K562 (cell line): ENCODE measurements at regions not wholly inside any gene's neighbourhood (a gene's known extent, or its start where the extent isn't known, plus 50 kb on each side); places are given as distances from the start of the nearest gene placed in this dataset.

Experiments
- ATAC-seq: fragments of 200-7000 bp; cut with Tn5 transposase; 3 replicates; pipeline ENCODE4 v1.9.1; 2020; ENCODE audit warnings: moderate library complexity
- BruUV-seq: library from RNA; stranded (reverse); fragments of 400-500 nt; replicated peaks from 2 replicates; lab custom pipeline; 2021; lab: Mats Ljungman, UMichigan
- CTCF ChIA-PET: fragments of 300-600 bp; formaldehyde crosslinking; extraction: SDS; loops from one replicate; lab custom pipeline; 2021; ENCODE audit warnings: low intra/inter-chr PET ratio; lab: Yijun Ruan, JAX
- POLR2A ChIA-PET: fragments of 300-600, 350-650 bp; sonication (Branson Sonifier 250); formaldehyde crosslinking; extraction: SDS; loops from one replicate; lab custom pipeline; 2021; ENCODE audit warnings: antibody characterized with exemption, inconsistent platforms; lab: Yijun Ruan, JAX
- DNase-seq, 4 experiments: peaks; one replicate each; pipeline versions ENCODE4 v3.0.0 to v3.0.0-alpha.2; 2011 to 2018; ENCODE audit warnings: low spot score in 3 of 4, mixed read lengths in 3 of 4; ENCODE audit errors: extremely low read depth in 1 of 4
- FAIRE-seq: peaks from 2 replicates; lab custom pipeline; 2011; peaks lifted over from hg19 to GRCh38; lab: Jason Lieb, UNC
- H2AFZ ChIP-seq: 2 replicates; pipeline ENCODE4 v1.6.0; 2011; ENCODE audit warnings: low read depth, low read length, control low read depth, inconsistent platforms
- H3K27ac ChIP-seq: fragments of 200-600 bp; 3 replicates; pipeline ENCODE4 v1.8.0; 2011; ENCODE audit warnings: low read depth, mild to moderate bottlenecking, control low read depth, inconsistent platforms, low read length, moderate library complexity, mixed read lengths; ENCODE audit errors: extremely low read depth
- H3K27me3 ChIP-seq, 2 experiments: fragments of 300-600 bp in 1 of 2; 2 replicates in 1 of 2; 3 replicates in 1 of 2; pipeline versions ENCODE4 v1.6.0 to v1.8.0; 2011; ENCODE audit warnings: inconsistent platforms in 2 of 2, low read length in 2 of 2, mild to moderate bottlenecking in 1 of 2, mixed read lengths in 1 of 2, moderate library complexity in 1 of 2; ENCODE audit not compliant: control insufficient read depth in 2 of 2, insufficient read depth in 2 of 2
- H3K36me3 ChIP-seq: fragments of 300-600 bp; 3 replicates; pipeline ENCODE4 v1.8.0; 2011; ENCODE audit warnings: mild to moderate bottlenecking, low read length, inconsistent platforms; ENCODE audit not compliant: control insufficient read depth, insufficient read depth
- H3K4me1 ChIP-seq, 2 experiments: fragments of 200-600 bp in 1 of 2; replicated peaks in 1 of 2; 2 replicates in 1 of 2; 3 replicates in 1 of 2; pipeline versions ENCODE4 v1.5.1 to v1.8.0; 2011; ENCODE audit warnings: inconsistent platforms in 2 of 2, low read length in 2 of 2, mild to moderate bottlenecking in 1 of 2, mixed read lengths in 1 of 2, moderate library complexity in 1 of 2; ENCODE audit not compliant: control insufficient read depth in 2 of 2, insufficient read depth in 2 of 2
- H3K4me2 ChIP-seq: 2 replicates; pipeline ENCODE4 v1.6.1; 2011; ENCODE audit warnings: low read length, control low read depth, inconsistent platforms, mixed read lengths; ENCODE audit not compliant: insufficient read depth
- H3K4me3 ChIP-seq: fragments of 200-600 bp; sonication (generic), shearing (Covaris generic); 2 replicates; pipeline ENCODE4 v1.5.1; 2016; ENCODE audit warnings: control low read depth, inconsistent platforms
- H3K79me2 ChIP-seq: fragments of 200-600 bp; 3 replicates; pipeline ENCODE4 v1.8.0; 2011; ENCODE audit warnings: low read length, inconsistent platforms; ENCODE audit not compliant: control insufficient read depth, insufficient read depth
- H3K9ac ChIP-seq, 2 experiments: 2 replicates each; pipeline versions ENCODE4 v1.6.0 to v1.6.1; 2011; ENCODE audit warnings: low read depth in 2 of 2, low read length in 2 of 2, control low read depth in 1 of 2, inconsistent platforms in 1 of 2, mild to moderate bottlenecking in 1 of 2, mixed read lengths in 1 of 2; ENCODE audit not compliant: insufficient read depth in 1 of 2
- H3K9me1 ChIP-seq: one replicate; pipeline ENCODE4 v1.6.0; 2011; ENCODE audit warnings: inconsistent platforms, mild to moderate bottlenecking, low read length, moderate library complexity; ENCODE audit not compliant: control insufficient read depth, insufficient read depth
- H3K9me3 ChIP-seq: replicated peaks from 2 replicates; pipeline ENCODE4 v1.5.1; 2011; ENCODE audit warnings: low read depth, low read length, inconsistent platforms; ENCODE audit not compliant: control insufficient read depth, insufficient read depth
- H4K20me1 ChIP-seq: replicated peaks from 2 replicates; pipeline ENCODE4 v1.6.1; 2011; ENCODE audit warnings: low read length, inconsistent platforms, mixed read lengths; ENCODE audit not compliant: control insufficient read depth, insufficient read depth
- ADNP ChIP-seq: fragments of 200-800 bp; sonication (Bioruptor generic); IDR thresholded peaks from 2 replicates; pipeline ENCODE4 v1.6.1; 2016; ENCODE audit warnings: missing genetic modification characterization, missing compliant biosample characterization
- CCAR2 ChIP-seq: fragments of 200-400 bp; formaldehyde crosslinking; IDR thresholded peaks from 2 replicates; pipeline ENCODE4 v1.6.1; 2017; ENCODE audit warnings: mild to moderate bottlenecking, low read depth, low read length
- GABPB1 ChIP-seq: sonication (generic); formaldehyde crosslinking; IDR thresholded peaks from 2 replicates; pipeline ENCODE4 v1.8.0; 2022; ENCODE audit warnings: mild to moderate bottlenecking, missing genetic modification reagents
- GTF2E2 ChIP-seq: fragments of 200-800 bp; sonication (Bioruptor generic); IDR thresholded peaks from 2 replicates; pipeline ENCODE4 v1.6.1; 2016; ENCODE audit warnings: missing genetic modification characterization, missing compliant biosample characterization
- GTF2F1 ChIP-seq: IDR thresholded peaks from 2 replicates; pipeline ENCODE4 v1.6.1; 2011; ENCODE audit warnings: low read depth, low read length, improper control_type of control experiment
- HDAC6 ChIP-seq: IDR thresholded peaks from 2 replicates; pipeline ENCODE4 v1.6.1; 2012; ENCODE audit warnings: low read depth, mild to moderate bottlenecking, control low read depth, inconsistent platforms, low read length, moderate library complexity
- HLTF ChIP-seq: fragments of 450-650 bp; IDR thresholded peaks from 2 replicates; pipeline ENCODE4 v1.6.1; 2016
- ILK ChIP-seq: fragments of 450-650 bp; IDR thresholded peaks from 2 replicates; pipeline ENCODE4 v1.6.1; 2016; ENCODE audit warnings: missing genetic modification characterization, low read depth, mild to moderate bottlenecking, missing compliant biosample characterization, moderate library complexity, borderline replicate concordance
- JUND ChIP-seq, 2 experiments: IDR thresholded peaks; 2 replicates in 1 of 2; 3 replicates in 1 of 2; pipeline ENCODE4 v1.6.1; 2011; ENCODE audit warnings: borderline replicate concordance in 2 of 2, low read depth in 2 of 2, low read length in 2 of 2, improper control_type of control experiment in 1 of 2, missing biosample characterization in 1 of 2, missing genetic modification characterization in 1 of 2, missing genetic modification reagents in 1 of 2
- MEIS2 ChIP-seq: fragments of 450-650 bp; IDR thresholded peaks from 2 replicates; pipeline ENCODE4 v1.6.1; 2014; ENCODE audit warnings: mild to moderate bottlenecking; ENCODE audit not compliant: partially characterized antibody
- MTF1 ChIP-seq: fragments of 250-450 bp; sonication (Bioruptor Pico); IDR thresholded peaks from 2 replicates; pipeline ENCODE4 v1.9.0; 2021; ENCODE audit warnings: moderate library complexity, mild to moderate bottlenecking, inconsistent platforms, borderline replicate concordance
- NR2C2 ChIP-seq, 2 experiments: fragments of 200-800 bp in 1 of 2; sonication (Bioruptor generic) in 1 of 2; sonication (generic) in 1 of 2; formaldehyde crosslinking in 1 of 2; IDR thresholded peaks; 2 replicates each; pipeline versions ENCODE4 v1.6.1 to v1.8.0; 2016 to 2022; ENCODE audit warnings: mild to moderate bottlenecking in 1 of 2, missing compliant biosample characterization in 1 of 2, missing genetic modification characterization in 1 of 2, missing genetic modification reagents in 1 of 2
- PCBP1 ChIP-seq: fragments of 200-400 bp; formaldehyde crosslinking; IDR thresholded peaks from 2 replicates; pipeline ENCODE4 v1.6.1; 2018; ENCODE audit warnings: mild to moderate bottlenecking, low read depth, low read length; ENCODE audit not compliant: poor library complexity, severe bottlenecking
- SMAD3 ChIP-seq: fragments of 450-650 bp; formaldehyde crosslinking; conservative IDR thresholded peaks from 2 replicates; pipeline ENCODE4 v1.4.0; 2020; ENCODE audit warnings: mild to moderate bottlenecking
- SP2 ChIP-seq: IDR thresholded peaks from 2 replicates; pipeline ENCODE4 v1.6.1; 2011; ENCODE audit warnings: mild to moderate bottlenecking, low read depth, low read length, moderate library complexity; ENCODE audit not compliant: poor library complexity, severe bottlenecking; ENCODE audit errors: extremely low read depth
- SPI1 ChIP-seq: IDR thresholded peaks from 2 replicates; pipeline ENCODE4 v1.6.1; 2011; ENCODE audit warnings: low read depth, low read length, control low read depth, borderline replicate concordance
- STAG1 ChIP-seq: sonication (generic); formaldehyde crosslinking; IDR thresholded peaks from 2 replicates; pipeline ENCODE4 v1.5.0; 2020; ENCODE audit warnings: missing genetic modification reagents, borderline replicate concordance
- TAF15 ChIP-seq: fragments of 200-400 bp; formaldehyde crosslinking; IDR thresholded peaks from 2 replicates; pipeline ENCODE4 v1.6.1; 2017; ENCODE audit warnings: mild to moderate bottlenecking, low read depth, low read length, moderate library complexity
- TBL1XR1 ChIP-seq, 2 experiments: IDR thresholded peaks; 2 replicates each; pipeline ENCODE4 v1.6.1; 2012; ENCODE audit warnings: improper control_type of control experiment in 2 of 2, low read length in 2 of 2, mild to moderate bottlenecking in 1 of 2
- ZKSCAN3 ChIP-seq: fragments of 250-450 bp; sonication (Bioruptor Pico); IDR thresholded peaks from 2 replicates; pipeline ENCODE4 v1.4.0; 2020
- ZNF197 ChIP-seq: fragments of 200-800 bp; sonication (Bioruptor generic); IDR thresholded peaks from 2 replicates; pipeline ENCODE4 v1.6.1; 2016; ENCODE audit warnings: low read depth, missing genetic modification characterization, missing compliant biosample characterization
- ZNF212 ChIP-seq: fragments of 450-650 bp; formaldehyde crosslinking; IDR thresholded peaks from 2 replicates; pipeline ENCODE4 v1.4.0; 2020; ENCODE audit warnings: mild to moderate bottlenecking
- ZNF444 ChIP-seq: fragments of 250-450 bp; sonication (Bioruptor Pico); IDR thresholded peaks from 2 replicates; pipeline ENCODE4 v1.4.0; 2020; ENCODE audit warnings: mild to moderate bottlenecking, moderate library complexity
- ZNF707 ChIP-seq: fragments of 250-450 bp; sonication (Bioruptor Pico); conservative IDR thresholded peaks from 2 replicates; pipeline ENCODE4 v1.8.0; 2022; ENCODE audit warnings: inconsistent platforms, mild to moderate bottlenecking, moderate library complexity
- WGBS: fragments of 100-300 bp; shearing (Covaris generic); methylation state at CpG from one replicate; pipeline ENCODE4 v1.1.6; 2016; ENCODE audit warnings: low coverage, mixed read lengths; ENCODE audit not compliant: insufficient coverage; ENCODE audit errors: missing lambda C conversion rate; 5-methylcytosine and 5-hydroxymethylcytosine counted together
- in situ Hi-C: fragments of 300-500 bp; cut with MboI; formaldehyde crosslinking; loops from 4 replicates; pipeline ENCODE4 v1.15.0; 2018; ENCODE audit warnings: inconsistent platforms, mixed read lengths
- intact Hi-C: fragments of 100-400 bp; cut with micrococcal nuclease; formaldehyde crosslinking; loops from 2 replicates; pipeline ENCODE4 v1.14.2; 2022
- TF ChIP-seq, protein P1 (sequence below): fragments of 250-450 bp; sonication (Bioruptor Pico); IDR thresholded peaks from 2 replicates; pipeline ENCODE4 v1.6.1; 2021; ENCODE audit warnings: mild to moderate bottlenecking

DNA sequence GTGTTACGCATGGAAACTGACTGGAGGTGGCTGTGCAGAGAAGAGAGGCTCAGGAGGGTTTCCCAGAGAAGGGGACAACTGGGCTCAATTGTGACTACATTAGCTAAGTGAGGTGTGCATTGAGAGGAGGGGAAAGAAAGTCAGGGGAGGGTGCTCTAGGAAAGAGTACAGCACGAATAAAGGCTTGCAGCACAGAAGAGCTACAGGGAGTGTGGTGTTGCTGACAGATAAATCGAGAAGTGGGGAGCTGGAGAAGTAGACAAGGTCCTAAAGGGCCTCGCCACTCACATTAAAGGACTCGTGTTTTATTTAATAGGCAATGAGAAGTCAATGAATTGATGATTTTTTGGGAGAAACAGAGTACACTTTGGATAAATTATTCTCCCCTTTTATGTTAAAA lies 65.7 kb upstream of the CTAGE1 start:
- DNase-seq (peak in 3 of 4 experiments; percentile 5 to 38 (median 32)), ATAC-seq (peak; percentile 77), FAIRE-seq (no peak)
- Histone ChIP-seq H2AFZ (peak overlapping the region; percentile 72), H3K9me1 (no peaks in the 10 kb centered on the region), H3K27me3 (no peaks in the 10 kb centered on the region), H3K4me2 (peak overlapping the region; percentile 8; the same call in 1 of the 2 replicates), H3K79me2 (no peaks in the 10 kb centered on the region), H3K27ac (peak overlapping the region; percentile 2; the same call in 1 of the 3 replicates), H3K9ac (no peak overlapping the region), H4K20me1 (no peaks in the 10 kb centered on the region), H3K4me1 (peaks cover 0 to 17% of the 10 kb centered on the region in 2 experiments; a peak in 3 of 5 replicates), H3K9me3 (no peaks in the 10 kb centered on the region), H3K36me3 (no peaks in the 10 kb centered on the region), H3K4me3 (no peak overlapping the region)
- in situ Hi-C loops (no loop called here), intact Hi-C loops (no loop called here)
- POLR2A ChIA-PET = interaction anchor here (0.7 to 1.5 kb wide), 4 partner anchors 10 to 574 kb away, joined by 3 to 4 read pairs (median 4); no protein-coding TSS in a partner anchor
- CTCF ChIA-PET = no interaction called here
- 18% methylated on average over 5 of the region's 5 CpGs for WGBS
- BruUV-seq = no TSS peak
- TF ChIP-seq HLTF (no peak), NR2C2 (CRISPR knock-in tag; IDR thresholded peaks at IDR 0.05) (no peak), NR2C2 (tag; IDR thresholded peaks at IDR 0.05) (no peak), ADNP (tag) (no peak), ZNF707 (CRISPR knock-in tag) (peak; percentile 74; the same call in 1 of the 2 replicates), GTF2F1 (no peak), TBL1XR1 (IDR thresholded peaks at IDR 0.05; ENCODE audit: low read length in 2 of 2) (no peak), CCAR2 (no peak), JUND (IDR thresholded peaks at IDR 0.05; ENCODE audit: borderline replicate concordance, low read depth, low read length) (no peak), JUND (tag; IDR thresholded peaks at IDR 0.05; ENCODE audit: borderline replicate concordance, low read depth, low read length) (no peak), HDAC6 (no peak), SP2 (no peak), SPI1 (0 out of 2 replicates have a peak, but pooled peaks have one; percentile 3), SMAD3 (CRISPR knock-in tag) (no peak), ZNF197 (CRISPR knock-in tag) (peak; percentile 20; the same call in 1 of the 2 replicates), STAG1 (CRISPR knock-in tag) (no peak), ZNF212 (CRISPR knock-in tag) (no peak), ZNF444 (CRISPR knock-in tag) (no peak), TAF15 (no peak), ILK (tag) (no peak), ZKSCAN3 (CRISPR knock-in tag) (no peak), GTF2E2 (tag) (0 out of 2 replicates have a peak, but pooled peaks have one; percentile 28), PCBP1 (no peak), GABPB1 (CRISPR knock-in tag) (no peak), MTF1 (CRISPR knock-in tag) (no peak), MEIS2 (no peak)
- TF ChIP-seq, protein P1, sequence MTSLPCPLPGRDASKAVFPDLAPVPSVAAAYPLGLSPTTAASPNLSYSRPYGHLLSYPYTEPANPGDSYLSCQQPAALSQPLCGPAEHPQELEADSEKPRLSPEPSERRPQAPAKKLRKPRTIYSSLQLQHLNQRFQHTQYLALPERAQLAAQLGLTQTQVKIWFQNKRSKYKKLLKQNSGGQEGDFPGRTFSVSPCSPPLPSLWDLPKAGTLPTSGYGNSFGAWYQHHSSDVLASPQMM (CRISPR knock-in tag) = no peak
